ENCODE measurements at regions not wholly inside any gene's neighbourhood (a gene's known extent, or its start where the extent isn't known, plus 50 kb on each side); places are given as distances from the start of the nearest gene placed in this dataset.

DNA sequence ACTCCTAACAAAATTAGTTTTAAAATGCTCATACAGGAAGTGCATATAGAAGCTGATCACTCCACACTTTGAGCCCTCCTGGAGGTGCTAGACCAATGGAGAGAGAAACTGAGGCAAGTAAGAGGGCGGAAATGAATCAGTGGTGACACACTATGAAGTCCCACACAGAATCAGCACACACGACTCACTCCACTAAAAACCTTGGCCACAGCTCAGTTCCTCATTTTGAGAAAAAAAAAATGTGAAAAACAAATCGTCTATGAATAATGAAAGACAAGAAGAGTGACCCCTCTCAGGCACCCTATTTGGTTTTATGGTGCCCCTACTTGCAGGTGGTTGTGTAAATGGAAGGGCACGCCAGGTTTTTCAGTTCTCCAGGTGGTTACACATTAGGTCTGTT is 675.1 kb upstream of the BRINP3 start:
- no peak for DNase-seq

DNA sequence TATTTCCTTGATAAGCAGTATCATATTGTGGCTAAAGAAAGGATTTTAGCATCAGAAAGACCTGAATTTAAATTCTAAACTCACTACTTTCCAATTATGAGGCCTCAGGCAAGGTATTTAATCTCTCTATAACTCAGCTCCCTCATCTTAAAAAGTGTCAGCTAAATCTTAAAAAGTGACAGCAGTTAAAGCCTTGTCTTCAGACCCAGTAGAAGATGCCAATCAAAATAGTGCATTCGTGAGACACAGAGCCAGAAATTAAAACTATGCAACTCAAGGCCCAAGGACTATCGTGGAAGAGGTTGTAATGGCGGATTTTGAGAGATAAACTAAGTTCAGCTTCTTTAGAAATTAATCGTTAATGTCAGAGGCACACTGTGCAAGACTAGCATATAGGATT is 677.5 kb upstream of the BRINP3 start:
- no peak for DNase-seq

DNA sequence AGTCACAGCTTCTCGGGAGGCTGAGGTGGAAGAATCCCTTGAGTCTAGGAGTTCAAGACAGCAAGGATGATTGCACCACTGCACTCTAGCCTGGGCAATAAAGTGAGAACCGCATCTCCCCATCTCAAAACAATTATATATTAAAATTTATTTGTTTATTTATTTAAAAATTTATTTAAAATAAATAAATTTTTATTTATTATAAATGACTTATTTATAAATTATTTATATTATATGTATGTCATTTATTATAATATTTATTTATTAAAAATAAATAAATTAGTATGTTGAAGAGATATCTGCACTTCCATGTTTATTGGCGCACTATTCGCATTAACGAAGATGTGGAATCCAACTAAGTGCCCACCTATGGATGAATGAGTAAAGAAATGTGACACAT is 683.2 kb upstream of the BRINP3 start:
- no peak for DNase-seq

DNA sequence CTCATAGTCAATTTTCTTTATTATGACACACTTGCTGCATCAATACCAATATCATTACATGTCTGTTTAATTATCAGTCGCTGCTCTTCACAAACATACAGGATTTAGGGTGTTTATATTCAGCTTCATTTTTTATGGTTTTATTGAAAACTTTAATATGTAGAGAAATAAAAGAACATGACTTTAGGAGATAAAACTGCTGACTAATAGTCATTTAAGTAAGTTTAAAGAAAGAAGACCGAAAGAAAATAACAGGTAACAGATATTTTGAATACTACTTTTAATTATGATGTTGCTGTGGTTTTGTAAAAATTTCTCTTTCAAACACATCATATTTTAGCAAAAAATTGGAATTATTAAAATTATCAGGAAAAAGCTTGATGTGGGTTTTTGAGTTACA is 685.1 kb upstream of the BRINP3 start:
- DNase-seq: no peak

DNA sequence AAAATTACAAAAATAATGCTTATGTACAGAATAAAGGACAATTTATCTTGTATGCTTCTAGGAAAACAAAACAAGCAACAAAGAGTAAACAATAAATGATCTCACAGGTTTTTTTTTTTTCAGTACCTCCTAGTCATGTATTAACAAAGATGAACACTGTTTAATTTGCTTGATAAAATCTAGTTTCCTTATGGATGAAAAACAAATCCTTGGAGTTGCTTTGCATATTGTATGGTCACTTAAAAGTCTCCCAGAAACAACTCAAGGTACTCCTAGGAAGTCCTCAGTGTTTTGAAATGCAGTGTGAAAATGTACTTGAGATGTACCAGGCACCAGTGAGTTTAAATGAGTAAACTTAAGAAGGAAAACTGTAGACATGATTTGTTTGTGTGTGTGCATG is 686.0 kb upstream of the BRINP3 start:
- no peak for DNase-seq

DNA sequence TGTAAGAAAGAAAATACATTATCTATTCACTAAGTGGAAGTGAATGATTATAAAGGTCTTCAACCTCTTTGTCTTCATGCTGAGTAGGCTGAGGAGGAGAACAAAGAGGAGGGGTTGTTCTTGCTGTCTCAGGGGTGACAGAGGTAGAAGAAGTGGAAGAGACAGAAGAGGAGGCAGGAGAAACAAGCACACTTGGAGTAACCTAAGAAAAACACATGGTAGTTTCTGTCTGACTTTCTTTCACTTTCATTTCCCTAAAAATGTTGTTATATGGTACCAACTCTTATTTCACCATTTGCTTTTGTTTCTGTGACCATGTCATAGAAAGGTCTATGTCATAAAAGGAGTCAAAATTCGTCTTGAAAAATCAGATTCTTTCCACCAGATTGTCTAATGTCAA is 696.6 kb upstream of the BRINP3 start:
- no peak for DNase-seq

DNA sequence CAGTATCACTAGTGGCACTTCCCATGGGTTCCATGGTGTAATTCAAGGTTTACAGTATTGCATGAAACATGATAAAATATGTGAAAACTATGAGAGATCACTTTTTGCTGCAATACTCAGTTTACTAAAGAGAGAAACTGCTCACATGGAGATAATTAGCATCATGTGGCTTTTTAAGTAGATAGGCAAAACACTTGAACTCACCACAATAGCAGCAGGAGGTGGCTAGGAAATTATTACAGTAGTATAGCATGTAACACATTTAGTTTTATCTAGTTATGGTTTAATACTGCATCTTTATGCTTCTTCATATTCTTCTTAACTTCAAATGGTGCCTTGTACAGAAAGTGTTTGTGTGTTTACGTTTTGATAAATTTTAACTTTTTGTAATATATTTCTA is 698.5 kb upstream of the BRINP3 start:
- no peak for DNase-seq

DNA sequence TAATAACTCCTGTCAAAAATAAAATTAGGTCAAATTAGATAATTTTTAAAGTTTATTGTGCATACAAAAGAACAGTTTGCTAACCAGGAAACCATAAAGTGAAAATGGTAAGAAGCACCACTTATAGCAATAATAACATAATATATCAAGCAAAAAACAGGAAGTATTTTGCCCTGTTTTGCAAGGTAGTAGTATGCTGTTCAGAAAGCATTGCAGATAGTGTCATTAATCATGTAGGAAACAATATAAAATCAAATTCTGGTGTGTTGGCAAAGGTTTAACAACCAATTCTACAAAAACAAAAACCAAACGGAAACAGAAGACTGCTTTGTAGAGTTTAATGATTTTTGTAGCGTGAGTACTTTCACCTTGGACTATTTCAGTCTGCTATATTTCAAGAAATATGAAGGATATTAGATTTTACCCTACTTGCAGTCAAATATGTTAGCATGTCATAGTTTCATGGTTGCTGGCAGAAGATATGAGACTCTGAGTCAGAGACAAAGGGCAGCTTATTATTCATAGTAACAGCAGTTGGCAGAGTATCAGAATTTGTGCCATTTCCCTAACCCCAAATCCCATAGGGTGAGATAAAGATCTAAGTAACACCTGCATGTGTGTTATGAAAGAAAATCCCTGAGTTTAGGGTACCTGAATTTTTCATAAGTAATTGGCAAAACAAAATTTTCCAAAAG is 729.0 kb upstream of the BRINP3 start:
- DNase-seq: no peak

DNA sequence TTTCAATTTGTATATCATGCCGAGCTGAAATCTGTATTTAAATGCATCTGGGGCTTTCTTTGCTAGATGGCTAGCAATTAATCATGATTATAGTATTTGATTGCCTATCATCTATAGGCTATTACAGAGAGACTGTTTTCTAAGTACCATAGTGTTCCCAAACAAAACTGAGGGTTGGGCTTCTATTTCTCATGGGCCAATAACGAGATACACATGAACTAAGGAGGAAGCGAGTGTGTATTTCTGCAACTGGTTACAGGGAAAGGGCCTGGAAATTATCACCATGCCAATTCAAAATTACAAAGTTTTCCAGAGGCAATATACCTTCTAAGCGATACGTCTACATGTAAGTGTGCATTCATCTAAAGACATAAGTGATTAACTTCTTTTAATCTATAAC is 744.5 kb upstream of the BRINP3 start:
- no peak for DNase-seq

DNA sequence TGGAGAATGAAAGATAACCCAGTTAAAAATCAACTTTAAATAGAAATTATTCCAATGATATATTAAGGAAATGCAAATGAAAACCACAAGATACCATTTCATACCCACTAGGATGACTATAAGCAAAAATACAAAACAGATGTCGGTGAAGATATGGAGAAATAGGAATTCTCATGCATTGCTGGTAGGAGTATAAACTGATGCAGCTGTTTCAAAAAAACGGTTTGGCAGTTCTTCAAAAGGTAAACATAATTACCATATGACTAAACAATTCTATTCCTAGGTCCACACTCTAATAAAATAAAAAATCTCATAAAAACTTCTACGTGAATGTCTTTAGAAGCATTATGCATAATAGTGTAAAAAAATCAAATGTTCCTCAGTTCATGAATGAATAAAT is 763.3 kb upstream of the BRINP3 start:
- DNase-seq: no peak

DNA sequence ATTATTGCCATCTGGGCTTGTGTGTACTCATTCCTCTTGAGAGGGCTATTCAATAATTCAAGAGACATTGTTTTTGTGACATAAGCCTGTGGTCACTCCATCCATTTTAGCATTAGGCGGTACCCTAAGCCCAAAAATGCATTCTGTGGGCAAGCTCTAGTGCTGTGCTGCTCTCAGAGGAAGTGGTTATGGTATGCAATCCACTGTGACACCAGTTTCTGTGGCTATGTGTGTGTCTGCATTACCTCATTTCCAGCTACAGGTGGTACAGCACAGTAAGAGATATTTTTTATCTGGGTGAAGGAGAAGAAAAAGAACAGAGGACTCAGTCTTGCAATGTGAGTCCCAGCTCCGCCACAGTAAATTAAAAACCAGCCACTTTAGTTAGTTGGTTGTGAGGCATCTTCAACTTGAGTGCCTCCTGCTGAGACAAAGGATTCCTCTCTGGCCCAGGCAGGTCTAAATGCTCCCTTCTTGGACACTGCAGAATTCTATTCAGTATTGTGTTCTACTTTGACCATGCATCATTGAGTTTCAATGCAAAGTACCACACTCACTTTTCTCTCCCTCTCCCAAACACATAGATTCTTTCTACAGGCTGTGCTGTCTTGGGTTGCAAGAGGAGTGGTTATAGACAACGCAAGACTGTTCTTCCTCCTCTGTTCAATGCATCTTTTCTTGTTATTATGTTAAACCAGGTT is 777.8 kb upstream of the BRINP3 start:
- no peak for DNase-seq

DNA sequence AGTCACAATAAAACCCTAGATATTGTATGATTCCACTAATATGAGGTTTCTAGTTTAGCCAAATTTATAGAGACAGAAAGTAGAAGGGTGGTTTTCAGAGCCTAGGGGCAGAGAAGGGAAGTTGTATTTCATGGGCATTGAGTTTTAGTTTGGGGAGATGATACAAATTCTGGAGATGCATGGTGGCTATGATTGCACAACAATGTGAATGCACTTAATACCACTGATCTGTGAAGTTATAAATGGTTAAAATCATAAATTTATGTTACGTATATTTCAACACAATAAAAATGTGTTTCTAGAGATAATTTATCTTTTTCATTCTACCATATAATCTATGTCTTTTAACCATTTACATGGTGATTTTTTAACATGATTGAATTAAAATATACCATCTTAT is 779.3 kb upstream of the BRINP3 start:
- no peak for DNase-seq

DNA sequence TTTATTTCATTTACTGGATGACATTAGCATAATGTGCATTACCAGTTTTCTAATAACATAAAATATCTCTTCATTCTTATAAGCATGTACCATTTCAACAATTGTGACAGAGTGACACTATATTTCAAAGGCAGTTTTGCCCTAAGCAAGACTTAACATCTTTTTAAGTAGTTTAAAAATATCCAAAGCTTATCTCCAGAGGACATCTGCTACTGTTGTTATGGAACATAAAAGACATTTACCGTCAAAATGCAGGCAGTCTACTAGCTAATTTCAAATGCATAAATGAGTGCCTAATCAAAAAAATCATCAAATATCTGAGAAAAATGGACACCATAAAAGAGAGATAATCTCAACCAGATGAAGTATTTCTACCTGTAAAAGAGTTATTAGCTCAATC is 782.4 kb upstream of the BRINP3 start:
- no peak for DNase-seq

DNA sequence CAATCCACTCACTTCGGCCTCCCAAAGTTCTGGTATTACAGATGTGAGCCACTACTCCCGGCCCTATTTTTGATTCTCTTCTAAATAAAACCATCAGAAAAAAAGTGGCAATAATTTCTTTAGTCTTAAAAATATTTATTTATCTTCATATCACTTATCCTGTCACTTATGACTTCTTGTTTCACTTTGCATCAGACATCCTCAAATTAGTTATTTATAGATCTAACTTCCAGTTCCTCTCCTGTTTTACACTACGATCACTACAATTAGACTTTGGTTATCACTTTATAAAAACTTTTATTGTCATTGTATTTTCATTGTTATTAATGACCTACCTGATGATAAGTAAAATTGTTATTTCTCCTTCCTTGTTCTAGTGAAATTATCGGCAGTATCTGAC is 783.4 kb upstream of the BRINP3 start:
- DNase-seq: peak; percentile 0

DNA sequence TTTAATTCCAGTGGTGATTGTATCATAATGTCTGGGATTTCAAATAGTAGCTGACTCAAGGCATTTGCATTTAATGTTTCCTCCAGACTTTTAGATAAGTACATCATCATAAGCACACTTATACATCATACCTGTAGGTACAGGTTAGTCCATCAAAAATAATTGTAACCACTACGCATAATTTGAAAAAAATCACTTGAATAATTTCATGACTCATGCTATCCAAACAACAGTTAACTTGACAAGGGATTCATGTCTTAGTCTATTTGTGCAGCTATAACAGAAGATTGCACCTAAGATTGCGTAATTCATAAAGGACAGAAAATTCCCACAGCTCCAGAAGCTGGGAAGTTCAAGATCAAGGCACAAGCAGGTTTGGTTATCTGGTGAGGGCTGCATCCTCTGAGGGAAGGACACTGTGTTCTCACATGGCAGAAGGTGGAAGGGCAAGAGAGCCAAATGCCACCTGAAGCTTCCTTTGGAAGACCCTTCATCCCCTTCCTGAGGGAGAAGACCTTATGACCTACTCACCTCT is 801.7 kb upstream of the BRINP3 start:
- DNase-seq: no peak

DNA sequence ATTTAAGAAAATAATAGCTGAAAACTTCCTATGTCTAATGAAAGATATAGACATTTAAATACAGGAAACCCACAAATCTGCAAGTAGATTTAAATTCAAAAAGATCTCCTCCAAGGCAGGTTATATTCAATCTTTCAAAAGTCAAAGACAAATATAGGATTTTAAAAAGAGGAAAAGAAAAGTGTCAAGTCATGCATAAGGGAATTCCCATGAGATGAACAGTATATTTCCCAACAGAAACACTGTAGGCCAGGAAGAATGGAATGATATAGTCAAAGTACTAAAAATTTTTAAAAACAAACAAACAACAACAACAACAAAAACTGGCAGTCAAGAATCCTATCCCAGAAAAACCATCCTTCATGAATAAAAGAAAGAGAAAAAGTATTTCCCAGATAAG is 806.5 kb upstream of the BRINP3 start:
- no peak for DNase-seq

DNA sequence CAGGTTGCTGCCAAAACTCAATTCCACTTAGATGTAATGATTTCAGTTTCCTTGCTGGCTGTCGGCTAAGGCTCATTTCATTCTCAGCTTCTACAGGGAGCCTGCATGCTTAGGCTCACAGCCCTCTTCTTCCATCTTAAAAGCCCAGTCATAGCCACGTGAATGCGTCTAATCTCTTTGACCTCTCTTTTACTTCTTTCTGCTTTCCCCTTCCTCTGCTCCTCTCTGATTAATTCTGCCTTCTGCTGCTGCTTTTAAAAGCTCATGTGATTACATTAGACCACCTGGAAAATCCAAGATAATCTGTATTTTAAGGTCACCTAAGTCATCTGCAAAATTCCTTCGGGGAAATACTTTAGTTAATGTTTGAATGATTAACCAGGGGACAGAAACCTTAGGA is 812.8 kb upstream of the BRINP3 start:
- DNase-seq: peak; percentile 2

DNA sequence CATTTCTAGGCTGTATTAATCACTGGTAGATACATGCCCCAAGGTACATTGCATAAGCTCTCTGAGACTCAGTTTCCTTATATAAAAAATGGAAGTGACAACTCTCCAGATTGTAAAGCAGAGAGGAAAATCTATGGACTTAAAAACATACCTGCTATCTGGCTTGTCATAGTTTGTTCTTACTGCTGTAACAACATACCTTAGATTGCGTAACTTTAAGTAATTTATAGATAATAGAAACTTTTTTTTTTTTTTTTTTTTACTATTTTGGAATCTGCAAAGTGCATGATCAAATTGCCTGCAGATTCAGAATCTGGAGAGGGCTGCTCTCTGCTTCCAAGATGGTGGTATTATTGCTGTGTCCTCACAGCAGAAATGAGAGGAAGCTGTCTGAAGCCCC is 827.7 kb upstream of the BRINP3 start:
- no peak for DNase-seq

DNA sequence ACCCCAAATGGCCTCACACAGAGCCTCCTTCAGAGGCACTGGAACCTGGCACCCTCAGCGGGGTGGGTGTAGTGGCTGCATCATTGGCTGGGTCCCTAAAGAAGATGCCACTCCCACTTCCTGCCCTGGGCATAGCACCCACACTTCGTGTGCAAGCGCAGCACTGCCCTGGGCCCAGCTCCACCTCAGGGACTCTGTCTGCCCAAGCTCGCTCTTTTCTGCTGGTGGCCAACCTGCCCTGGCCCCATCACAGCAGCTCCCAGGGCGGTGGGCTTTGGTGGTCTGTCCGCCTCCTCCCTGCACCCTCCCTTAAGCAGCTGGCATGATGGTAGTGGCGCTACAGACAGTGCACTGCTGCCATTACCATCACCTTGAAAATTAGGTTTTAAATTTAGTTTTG is 829.3 kb upstream of the BRINP3 start:
- DNase-seq: no peak

DNA sequence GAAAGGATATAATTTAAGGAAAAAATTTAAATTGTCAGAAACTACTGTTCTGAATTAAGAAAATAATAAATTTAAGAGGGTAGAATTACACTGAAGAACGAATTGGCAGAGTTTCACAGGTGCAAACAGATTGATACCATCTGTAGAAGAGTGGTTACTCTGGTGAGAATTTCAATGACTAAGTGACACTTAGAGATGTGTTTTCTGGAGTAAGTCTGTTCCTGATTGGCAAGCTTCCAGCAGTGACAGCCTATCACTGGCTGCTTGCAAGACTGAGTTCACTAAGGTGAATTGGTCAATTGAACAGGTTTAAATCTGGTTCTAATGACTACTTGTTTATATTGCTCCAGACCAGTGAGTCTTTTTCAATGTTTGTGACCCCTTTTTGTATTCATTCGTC is 838.2 kb upstream of the RGS18 start:
- DNase-seq: no peak

DNA sequence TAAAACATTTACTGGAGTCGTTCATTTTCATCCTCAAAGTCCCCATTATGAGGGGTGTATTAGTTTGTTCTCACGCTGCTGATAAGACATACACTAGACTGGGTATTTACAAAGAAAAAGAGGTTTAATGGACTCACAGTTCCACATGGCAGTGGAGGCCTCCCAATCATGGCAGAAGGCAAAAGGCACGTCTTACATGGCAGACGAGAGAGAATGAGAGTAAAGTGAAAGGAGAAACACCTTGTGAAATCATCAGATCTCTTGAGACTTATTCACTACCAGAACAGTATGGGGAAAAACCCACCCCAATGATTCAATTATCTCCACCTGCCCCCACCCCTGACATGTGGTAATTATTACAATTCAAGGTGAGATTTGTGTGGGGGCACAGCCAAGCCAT is 830.4 kb upstream of the RGS18 start:
- no peak for DNase-seq

DNA sequence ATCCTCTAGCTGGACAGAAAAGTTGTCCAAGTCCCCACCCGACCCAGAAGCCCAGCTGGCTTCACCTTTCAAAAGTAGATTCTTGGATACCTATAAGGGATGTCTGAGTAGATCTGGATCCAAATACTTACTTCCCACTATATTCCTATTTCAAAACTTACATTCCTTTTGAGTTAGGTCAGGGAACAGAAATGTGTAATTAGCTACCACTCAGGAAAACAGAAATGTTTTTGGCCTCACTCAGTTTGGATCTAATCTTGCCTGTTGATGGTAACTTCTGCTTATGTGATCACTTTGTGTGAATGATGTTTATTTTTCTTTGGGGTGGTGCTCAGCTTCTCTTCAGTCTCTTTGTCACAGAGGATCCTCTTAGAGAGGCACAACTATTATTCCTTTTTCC is 814.4 kb upstream of the RGS18 start:
- no peak for DNase-seq

DNA sequence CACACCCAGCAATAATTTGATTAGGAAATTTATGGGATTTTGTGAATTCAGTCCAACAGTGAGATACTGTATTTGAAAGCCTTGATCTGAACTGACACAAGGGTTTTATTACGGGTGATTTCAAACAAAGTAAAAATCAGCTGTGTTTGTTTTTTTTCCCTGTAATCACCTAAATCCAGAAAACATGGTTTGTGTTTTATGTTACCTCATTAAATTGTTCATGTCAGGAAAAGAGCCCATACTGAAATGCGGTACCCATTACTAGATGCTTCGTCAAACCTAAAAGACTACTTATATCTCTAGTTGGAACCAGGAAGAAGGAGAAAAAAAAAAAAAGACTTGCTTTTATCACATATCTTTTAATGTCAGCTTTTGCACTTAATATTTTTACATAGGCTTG is 811.9 kb upstream of the RGS18 start:
- DNase-seq: no peak

DNA sequence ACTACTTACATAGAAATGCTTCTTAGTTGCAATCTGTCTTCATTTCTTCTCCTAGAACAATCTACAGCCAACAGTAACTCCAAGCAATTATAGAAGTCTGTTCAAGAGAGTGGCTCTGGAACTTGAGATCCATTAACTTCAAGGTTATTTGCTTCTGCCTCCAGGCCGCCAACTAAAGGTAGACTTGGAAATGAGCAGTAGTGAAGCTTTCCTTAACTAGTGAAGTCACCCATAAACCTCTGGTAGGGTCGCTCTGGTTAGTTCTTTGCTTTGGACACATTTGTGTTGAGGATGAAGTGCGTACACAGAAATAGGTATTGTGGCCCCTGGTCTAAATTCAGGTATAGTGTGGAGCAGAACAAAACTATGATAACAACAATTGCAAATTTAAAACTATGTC is 809.9 kb upstream of the RGS18 start:
- no peak for DNase-seq

Measured in muscle of arm (tissue), 1 donor.